GM08714 (cell line): ENCODE measurements at regions not wholly inside any gene's neighbourhood (a gene's known extent, or its start where the extent isn't known, plus 50 kb on each side); places are given as distances from the start of the nearest gene placed in this dataset.
"Not testable (repeated sequence)": the region's sequence is repeated elsewhere in the genome, so short reads cannot be mapped to it uniquely, and the experiment has no call there.

Experiments
- H3K4me3 ChIP-seq: fragments of 200-500 bp; sonication (Bioruptor generic); 2 replicates; pipeline ENCODE4 v1.5.1; 2014; ENCODE audit warnings: mild to moderate bottlenecking, low read length, inconsistent platforms
- ZNF274 ChIP-seq: IDR thresholded peaks from 2 replicates; pipeline ENCODE4 v1.6.1; 2012; ENCODE audit warnings: mild to moderate bottlenecking, low read depth, low read length

DNA sequence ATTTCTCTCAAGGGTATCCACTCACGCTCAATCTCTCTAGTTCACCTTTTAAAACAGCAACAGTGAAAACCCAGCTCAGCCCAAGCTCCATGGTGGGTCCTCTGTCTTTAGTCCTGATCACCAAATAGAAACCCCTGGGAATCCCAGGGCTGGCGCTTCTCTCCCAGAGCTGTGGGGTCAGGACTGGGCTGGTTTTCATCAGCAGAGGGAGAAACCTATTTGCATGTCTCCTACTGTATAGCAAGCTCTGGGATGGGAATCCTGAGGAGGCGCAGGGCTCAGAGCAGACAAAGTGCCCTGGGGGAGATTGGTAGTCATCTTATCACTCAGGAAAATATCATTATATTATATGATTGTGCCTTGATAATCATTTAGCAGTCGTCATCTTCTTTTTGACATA is 843.1 kb downstream of the TMEM121 start:
- H3K4me3 ChIP-seq = not testable (repeated sequence)

DNA sequence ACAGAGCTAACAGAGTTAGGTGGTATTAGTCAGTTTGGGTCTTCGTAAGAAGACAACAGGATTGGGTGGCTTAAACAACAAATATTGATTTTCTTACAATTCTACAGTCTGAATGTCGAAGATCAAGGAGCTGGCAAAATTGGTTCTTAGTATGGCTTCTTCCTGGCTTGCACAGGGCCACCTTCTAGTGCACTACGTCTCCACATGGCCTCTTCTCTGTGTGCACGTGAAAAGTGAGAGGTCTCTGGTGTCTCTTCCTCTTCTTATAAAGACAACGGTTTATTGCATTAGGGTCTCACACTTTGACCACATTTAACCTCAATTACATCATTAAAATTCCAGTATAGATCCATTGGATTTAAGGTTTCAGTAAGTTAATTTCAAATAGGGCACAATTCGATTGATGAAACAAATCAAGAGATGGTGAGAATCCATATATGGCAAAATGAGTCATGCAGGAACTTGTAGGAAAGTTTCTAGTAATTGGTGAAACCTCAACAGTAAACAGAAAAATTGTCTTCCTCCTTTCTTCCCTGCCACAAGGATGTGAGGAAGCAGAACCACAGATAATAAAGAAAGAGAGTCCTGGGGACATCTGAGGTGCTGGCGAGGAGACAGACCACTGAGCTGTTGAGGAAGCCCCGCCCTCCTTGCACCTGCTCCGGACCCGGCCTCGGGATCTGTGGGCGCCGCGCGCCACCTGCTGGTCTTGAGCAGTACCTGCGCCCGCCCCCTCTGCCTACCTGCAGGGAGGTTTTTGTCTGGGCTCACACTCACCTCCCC is 846.7 kb downstream of the TMEM121 start:
- H3K4me3 ChIP-seq = peak overlapping the region; percentile 38; the same call in 1 of the 2 replicates

GRCh38 chr14:106373653-106374110 is 847.3 kb downstream of the TMEM121 start:
- peak overlapping the region; percentile 38; the same call in 1 of the 2 replicates for H3K4me3 ChIP-seq

More for the DNA sequence above, 846.7 kb downstream of the TMEM121 start:
- no peak for TF ChIP-seq ZNF274

GRCh38 chr14:106377432-106377831 is 851.0 kb downstream of the TMEM121 start:
- no peak overlapping the region for H3K4me3 ChIP-seq
- no peak for TF ChIP-seq ZNF274

DNA sequence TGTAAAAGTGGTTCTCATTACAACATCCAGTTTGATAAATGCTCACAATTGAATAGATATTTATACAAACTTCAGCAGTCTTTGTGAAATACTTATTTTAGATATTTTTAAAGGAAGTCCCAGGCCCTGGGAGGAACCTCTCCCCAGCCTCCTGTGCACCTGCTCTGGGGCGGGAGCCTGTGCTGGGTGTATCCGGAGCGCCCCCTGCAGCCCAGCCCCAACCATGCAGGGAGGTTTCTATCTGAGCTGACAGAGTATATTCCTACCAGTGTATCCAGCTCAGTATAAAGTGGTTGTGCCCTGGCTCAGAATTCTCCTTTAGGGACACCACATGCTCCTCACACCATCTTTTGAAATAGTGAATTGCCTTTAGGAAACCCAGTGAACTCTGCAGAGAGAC is 851.8 kb downstream of the TMEM121 start:
- TF ChIP-seq ZNF274 = no peak
- H3K4me3 ChIP-seq = no peak overlapping the region

GRCh38 chr14:106380740-106381139 is 854.4 kb downstream of the TMEM121 start:
- no peak for TF ChIP-seq ZNF274
- no peak overlapping the region for H3K4me3 ChIP-seq

DNA sequence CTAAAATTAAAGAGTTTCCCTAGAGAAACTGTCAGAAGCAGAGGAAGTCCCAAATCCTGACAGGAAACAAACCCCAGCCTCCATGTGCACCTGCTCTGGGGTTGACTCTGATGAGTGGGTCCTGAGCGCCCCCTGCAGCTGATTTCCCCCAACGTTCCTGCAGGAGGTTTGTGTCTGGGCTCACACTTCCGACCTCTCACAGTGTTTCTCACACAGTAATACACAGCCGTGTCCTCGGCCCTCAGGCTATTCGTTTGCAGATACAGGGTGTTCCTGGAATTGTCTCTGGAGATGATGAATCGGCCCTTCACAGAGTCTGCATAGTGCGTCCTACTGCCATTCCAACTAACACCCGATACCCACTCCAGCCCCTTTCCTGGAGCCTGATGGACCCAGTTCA is 862.8 kb downstream of the TMEM121 start:
- H3K4me3 ChIP-seq = not testable (repeated sequence)

- H3K4me3 ChIP-seq = no peak overlapping the region
- TF ChIP-seq ZNF274 = no peak
Observed at GRCh38 chr14:106390401-106390800, 864.0 kb downstream of the TMEM121 start.

DNA sequence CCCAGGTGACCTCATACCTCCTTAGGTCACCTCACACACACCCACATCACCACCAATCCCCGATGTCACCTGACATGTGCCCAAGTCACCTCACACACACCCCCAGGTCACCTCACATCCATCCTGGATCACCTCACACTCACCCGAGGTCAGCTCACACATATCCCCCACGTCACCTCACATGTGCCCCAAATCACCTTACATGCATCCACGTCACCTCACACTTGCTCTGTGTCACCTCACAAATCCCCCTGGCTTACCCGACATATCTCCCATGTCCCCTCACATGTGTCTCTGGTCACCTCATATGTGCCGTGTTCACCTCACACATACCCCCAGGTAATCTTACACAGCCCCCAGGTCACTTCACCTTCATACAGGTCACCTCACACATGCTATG is 864.6 kb downstream of the TMEM121 start:
- no peak overlapping the region for H3K4me3 ChIP-seq
- no peak for TF ChIP-seq ZNF274

DNA sequence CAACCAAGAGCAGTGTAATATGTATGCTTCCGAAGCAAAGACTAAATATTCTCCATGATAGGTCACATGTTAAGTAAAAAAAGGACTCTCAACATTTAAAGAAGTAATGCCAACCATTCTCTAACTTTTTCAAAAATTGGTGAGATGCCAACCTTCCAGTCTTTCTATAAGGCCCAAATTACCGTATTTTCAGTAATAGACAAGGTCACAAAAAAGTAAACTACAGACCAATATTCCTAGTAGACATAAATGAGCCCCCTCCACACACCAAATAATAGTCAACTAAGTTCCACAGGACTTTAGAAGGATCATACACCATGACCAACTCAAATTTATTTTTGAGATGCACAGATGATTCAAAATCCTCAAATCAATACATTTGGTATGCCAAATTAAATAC is 867.4 kb downstream of the TMEM121 start:
- TF ChIP-seq ZNF274 = no peak
- H3K4me3 ChIP-seq = no peak overlapping the region

DNA sequence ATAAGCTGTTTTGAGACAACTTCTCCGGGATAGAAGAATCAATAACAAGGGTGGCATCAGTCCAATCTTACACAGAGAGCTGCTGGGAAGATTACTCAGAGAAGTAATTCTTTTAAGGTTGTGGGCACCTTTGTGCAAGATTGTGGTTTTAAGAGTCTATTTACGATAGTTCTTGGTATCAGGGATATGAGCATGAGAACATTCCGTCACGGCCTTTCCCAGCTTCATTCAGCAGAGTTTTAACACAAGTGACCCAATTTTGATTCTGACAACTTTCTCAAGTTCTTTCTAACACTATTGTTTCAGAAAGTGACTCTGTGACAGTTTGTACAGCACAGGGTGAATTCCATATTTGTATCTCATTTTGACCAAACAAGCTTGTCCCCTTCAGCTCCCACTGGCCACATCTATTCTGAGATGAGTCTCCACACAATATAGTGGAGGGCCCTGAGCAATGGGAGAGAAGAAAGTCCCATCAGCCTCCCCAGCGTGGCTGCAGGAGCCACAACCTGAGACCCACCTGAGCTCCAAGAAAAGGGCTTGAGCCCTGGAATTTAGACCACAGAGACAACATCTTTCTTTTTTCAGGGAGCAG is 869.2 kb downstream of the TMEM121 start:
- no peak overlapping the region for H3K4me3 ChIP-seq
- TF ChIP-seq ZNF274 = no peak

GRCh38 chr14:106396999-106397398 is 870.6 kb downstream of the TMEM121 start:
- H3K4me3 ChIP-seq = peak overlapping the region; percentile 27; the same call in 1 of the 2 replicates

GRCh38 chr14:106398931-106399331 is 872.5 kb downstream of the TMEM121 start:
- peak overlapping the region; percentile 60; the same call in 1 of the 2 replicates for H3K4me3 ChIP-seq

More at GRCh38 chr14:106396999-106397398, 870.6 kb downstream of the TMEM121 start:
- TF ChIP-seq ZNF274 = no peak

- H3K4me3 ChIP-seq = peak overlapping the region; percentile 82; the same call in 1 of the 2 replicates
Observed at GRCh38 chr14:106401316-106401715, 874.9 kb downstream of the TMEM121 start.

- not testable (repeated sequence) for H3K4me3 ChIP-seq
Observed at GRCh38 chr14:106410229-106410628, 883.8 kb downstream of the TMEM121 start.

- no peak overlapping the region for H3K4me3 ChIP-seq
- TF ChIP-seq ZNF274 = no peak
Observed at GRCh38 chr14:106414464-106414863, 888.1 kb downstream of the TMEM121 start.
